ENCODE measurements at regions not wholly inside any gene's neighbourhood (a gene's known extent, or its start where the extent isn't known, plus 50 kb on each side); places are given as distances from the start of the nearest gene placed in this dataset.
"Not testable (repeated sequence)": the region's sequence is repeated elsewhere in the genome, so short reads cannot be mapped to it uniquely, and the experiment has no call there.

DNA sequence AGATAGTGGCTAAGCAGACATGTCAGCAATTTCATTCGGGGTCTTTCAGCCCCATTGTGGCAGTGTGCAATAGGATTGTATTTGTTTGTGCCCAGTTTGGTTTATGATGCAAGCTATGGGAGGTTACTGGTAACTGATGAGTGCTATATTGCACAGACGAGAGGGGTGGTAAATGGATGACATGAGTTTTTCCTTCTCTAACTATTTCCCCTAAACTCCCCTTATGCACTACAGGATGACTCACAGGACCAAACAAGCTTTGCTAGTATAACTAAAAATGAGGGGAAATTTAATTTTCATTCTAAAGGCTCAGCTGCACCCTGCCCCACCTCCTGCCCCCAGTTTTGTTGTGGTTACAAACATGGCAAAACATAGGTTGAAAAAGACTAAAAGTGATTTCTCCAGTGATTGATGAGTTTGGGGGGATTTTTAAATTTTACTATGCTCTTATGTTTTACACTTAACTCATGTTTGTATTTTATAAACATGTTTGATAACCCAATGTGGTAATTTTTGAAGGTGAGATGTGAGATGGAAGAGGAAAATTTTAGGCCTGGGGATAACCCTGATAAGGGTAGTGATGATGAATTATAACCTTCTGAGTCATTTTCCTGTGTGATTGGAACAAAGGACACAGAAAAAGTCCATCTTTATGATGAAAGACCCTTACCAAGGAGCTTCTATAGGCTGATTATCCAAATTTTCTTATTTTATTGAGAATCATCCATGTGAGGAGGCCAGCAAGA is 60.8 kb upstream of the NAMPT start:
- DNase-seq (ENCODE audit: low spot score): no peak

DNA sequence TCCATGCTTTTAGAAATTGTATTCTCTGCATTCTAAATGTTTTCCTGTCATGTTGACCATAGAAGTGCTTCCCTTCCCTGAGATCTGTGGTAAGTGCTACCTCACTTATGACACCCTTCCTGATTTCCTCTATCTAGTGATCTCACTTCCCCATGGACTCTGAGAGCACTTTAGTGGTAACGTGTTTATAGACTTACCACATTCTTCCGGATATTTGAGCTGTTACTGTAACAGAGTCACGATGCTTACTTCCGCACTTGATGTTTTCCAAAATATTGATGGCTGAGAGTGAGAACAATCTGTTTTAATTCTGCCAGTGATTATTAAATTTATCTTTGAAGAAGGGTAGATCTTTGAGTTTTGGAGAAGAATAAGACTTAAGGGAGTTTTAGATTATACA is 60.1 kb upstream of the NAMPT start:
- DNase-seq (ENCODE audit: low spot score): no peak

DNA sequence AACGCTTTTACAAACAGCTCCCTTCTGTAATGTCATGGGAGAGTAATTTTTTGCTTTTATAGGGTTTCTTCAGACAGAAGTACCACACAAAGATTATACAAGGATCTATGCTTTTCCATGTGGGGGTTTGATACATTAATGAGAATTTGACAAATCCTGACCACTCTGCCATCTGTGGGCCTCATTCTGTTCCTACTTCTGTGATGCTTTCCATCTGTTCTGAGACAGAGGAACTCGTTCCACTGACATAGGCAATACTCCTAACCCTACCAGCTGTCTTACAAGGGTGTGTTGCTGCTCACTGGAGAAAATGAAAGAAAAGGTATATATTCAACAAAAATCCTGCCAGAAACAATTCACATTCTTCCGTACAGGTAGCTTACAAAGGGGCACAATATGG is 59.4 kb upstream of the NAMPT start:
- no peak for DNase-seq (ENCODE audit: low spot score)

DNA sequence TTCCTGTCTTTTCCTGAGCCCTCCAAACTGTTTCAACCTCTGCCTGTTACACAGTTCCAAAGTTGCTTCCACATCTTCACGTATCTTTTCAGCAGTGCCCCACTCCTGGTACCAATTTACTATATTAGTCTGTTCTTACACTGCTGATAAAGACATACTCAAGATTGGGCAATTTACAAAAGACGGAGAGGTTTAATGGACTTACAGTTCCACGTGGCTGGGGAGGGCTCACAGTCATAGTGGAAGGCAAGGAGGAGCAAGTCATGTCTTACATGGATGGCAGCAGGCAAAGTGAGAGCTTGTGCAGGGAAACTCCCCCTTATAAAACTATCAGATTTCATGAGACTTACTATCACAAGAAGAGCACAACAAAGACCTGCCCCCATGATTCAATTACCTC is 57.3 kb upstream of the NAMPT start:
- not testable (repeated sequence) for DNase-seq (ENCODE audit: low spot score)

DNA sequence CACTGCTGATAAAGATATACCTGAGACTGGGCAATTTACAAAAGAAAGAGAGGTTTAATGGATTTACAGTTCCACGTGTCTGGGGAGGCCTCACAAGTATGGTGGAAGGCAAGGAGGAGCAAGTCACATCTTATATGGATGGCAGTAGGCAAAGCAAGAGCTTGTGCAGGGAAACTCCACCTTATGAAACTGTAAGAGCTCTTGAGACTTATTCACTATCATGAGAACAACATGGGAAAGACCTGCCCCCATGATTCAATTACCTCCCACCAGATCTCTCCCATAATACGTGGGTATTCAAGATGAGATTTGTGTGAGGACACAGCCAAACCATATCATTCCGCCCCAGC is 55.4 kb upstream of the NAMPT start:
- not testable (repeated sequence) for DNase-seq (ENCODE audit: low spot score)

DNA sequence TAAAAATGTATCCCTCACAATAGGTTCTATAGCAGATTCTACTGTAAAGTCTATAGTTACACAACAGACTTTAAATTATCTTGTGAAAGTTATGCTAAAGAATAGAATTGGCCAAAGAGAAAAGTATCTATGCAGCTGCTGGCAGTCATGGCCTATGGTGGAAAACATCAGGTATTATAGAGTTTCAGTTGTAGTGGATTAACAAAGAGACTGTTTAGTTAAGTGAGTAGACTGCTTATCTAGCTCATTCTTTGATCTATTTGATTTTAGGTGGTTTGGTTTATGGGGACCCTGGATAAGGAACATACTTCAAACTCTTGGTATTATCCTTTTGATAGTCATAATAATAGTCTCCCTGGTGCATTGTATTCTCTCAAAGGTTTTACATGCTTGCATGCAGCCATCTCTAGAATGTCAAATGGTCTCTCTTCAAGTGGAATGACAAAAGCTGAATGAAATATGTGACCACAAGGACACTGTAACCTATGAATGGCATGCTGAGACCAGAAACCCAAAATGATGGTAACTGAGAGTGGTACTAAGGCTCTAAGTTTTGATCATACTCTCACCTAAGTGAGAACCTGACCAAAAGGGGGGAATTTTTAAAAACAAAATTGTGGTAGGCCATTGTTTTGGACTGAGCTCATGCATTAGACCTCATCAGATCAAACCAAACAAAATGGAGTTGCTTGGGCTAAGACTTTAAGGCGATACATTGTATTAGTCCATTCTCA is 54.9 kb upstream of the NAMPT start:
- no peak for DNase-seq (ENCODE audit: low spot score)

DNA sequence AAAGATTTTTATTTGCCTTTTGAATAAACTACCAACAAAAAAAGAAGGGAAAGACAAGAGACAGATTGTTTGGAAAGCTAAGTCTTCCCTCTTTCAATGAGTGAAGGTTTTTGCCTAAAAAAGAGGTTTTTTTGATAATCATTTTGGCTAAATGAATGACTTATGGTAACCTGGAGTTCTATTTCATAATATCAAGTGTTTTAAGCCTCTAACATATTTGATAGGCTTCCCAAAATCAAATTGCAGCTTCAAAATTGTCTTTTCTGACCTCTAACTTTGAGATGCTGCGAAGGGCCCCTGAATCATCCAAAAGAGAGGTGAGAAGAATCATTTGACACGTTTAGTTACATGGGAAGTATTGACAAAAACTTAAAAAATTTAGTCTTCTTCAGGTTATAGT is 53.0 kb upstream of the NAMPT start:
- DNase-seq (ENCODE audit: low spot score): no peak

DNA sequence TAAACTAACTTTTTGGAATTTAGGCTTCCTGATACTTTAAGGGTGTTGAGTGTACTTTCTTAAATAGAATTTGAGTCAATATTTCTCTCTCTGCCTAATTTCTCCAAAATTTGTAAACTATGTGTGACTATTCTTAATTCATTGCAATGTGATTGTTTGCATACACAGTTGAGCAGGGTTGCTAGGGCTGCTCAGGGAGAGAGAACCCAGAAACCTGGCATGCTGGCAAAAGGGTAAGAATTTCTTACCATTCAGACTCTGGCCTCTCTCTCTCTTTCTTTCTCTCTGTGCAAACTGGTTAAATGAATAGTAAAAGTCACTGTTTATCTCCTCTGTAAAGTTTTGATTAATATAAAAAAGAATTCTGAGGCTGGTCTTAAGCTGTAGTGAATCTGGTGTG is 51.0 kb upstream of the NAMPT start:
- no peak for DNase-seq (ENCODE audit: low spot score)

Measured in AG20443 (cell line).